ENCODE measurements at regions not wholly inside any gene's neighbourhood (a gene's known extent, or its start where the extent isn't known, plus 50 kb on each side); places are given as distances from the start of the nearest gene placed in this dataset.

DNA sequence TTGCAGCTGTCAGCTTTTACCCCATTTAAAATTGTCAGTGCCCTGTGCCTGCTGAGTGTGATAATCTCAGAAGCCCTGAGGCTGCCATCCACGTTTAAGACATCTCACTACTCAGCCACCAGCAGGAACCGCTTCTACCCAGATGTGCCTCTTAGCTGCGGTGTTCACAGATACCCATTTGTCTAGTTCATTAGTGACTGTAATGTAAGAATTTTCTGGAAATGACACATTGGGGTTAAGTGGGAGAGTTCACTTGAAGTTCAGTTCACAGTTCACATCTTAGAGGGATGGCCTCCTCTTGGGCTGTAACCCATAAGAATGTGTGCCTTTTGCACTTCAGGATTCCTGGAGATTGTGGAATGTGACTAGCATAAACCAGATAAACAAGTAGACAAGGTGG lies 477.7 kb downstream of the BTBD3 start:
- TF ChIP-seq, protein P1, sequence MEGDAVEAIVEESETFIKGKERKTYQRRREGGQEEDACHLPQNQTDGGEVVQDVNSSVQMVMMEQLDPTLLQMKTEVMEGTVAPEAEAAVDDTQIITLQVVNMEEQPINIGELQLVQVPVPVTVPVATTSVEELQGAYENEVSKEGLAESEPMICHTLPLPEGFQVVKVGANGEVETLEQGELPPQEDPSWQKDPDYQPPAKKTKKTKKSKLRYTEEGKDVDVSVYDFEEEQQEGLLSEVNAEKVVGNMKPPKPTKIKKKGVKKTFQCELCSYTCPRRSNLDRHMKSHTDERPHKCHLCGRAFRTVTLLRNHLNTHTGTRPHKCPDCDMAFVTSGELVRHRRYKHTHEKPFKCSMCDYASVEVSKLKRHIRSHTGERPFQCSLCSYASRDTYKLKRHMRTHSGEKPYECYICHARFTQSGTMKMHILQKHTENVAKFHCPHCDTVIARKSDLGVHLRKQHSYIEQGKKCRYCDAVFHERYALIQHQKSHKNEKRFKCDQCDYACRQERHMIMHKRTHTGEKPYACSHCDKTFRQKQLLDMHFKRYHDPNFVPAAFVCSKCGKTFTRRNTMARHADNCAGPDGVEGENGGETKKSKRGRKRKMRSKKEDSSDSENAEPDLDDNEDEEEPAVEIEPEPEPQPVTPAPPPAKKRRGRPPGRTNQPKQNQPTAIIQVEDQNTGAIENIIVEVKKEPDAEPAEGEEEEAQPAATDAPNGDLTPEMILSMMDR (IDR thresholded peaks at IDR 0.05; ENCODE audit: low read depth, low read length, poor library complexity, severe bottlenecking), result no peak
- TF ChIP-seq EZH2phosphoT487 (IDR thresholded peaks at IDR 0.05; ENCODE audit: borderline replicate concordance, low read length), result no peak

Data from DOHH2 (cell line).